Caco-2 (cell line): ENCODE measurements at regions not wholly inside any gene's neighbourhood (a gene's known extent, or its start where the extent isn't known, plus 50 kb on each side); places are given as distances from the start of the nearest gene placed in this dataset.

Experiments used
- BruUV-seq: library from RNA; stranded (reverse); fragments of 400-500 nt; replicated peaks from 2 replicates; lab custom pipeline; 2021; lab: Mats Ljungman, UMichigan
- CTCF ChIA-PET: fragments of 300-600 bp; sonication (Branson Sonifier 250); formaldehyde crosslinking; loops from one replicate; lab custom pipeline; 2022; ENCODE audit warnings: antibody characterized with exemption; lab: Charles Lee
- POLR2A ChIA-PET: fragments of 300-600 bp; sonication (Branson Sonifier 250); formaldehyde crosslinking; loops from one replicate; lab custom pipeline; 2022; ENCODE audit warnings: antibody characterized with exemption; lab: Charles Lee
- DNase-seq, 2 experiments: peaks; one replicate each; pipeline versions ENCODE4 v3.0.0 to v3.0.0-alpha.2; 2020 to 2022
- H3K27me3 ChIP-seq: replicated peaks from 2 replicates; pipeline ENCODE4 v1.6.0; 2011; ENCODE audit warnings: low read length; ENCODE audit not compliant: control insufficient read depth, insufficient read depth
- H3K36me3 ChIP-seq: 2 replicates; pipeline ENCODE4 v1.5.1; 2011; ENCODE audit warnings: low read length; ENCODE audit not compliant: control insufficient read depth, insufficient read depth
- H3K4me1 ChIP-seq: fragments of 250-450 bp; sonication (Bioruptor Pico); 2 replicates; pipeline ENCODE4 v1.5.1; 2020; ENCODE audit warnings: mild to moderate bottlenecking
- H3K4me3 ChIP-seq: 2 replicates; pipeline ENCODE4 v1.5.1; 2011; ENCODE audit warnings: low read depth, mild to moderate bottlenecking, control low read depth, low read length
- H3K9me3 ChIP-seq: fragments of 250-450 bp; sonication (Bioruptor Pico); 2 replicates; pipeline ENCODE4 v1.5.1; 2020; ENCODE audit warnings: mild to moderate bottlenecking, moderate library complexity
- H3K27ac Mint-ChIP-seq: one replicate; pipeline ENCODE4 v1.8.0; 2022; ENCODE audit warnings: mixed read lengths; ENCODE audit not compliant: unreplicated experiment
- H3K27me3 Mint-ChIP-seq: one replicate; pipeline ENCODE4 v1.8.0; 2022; ENCODE audit warnings: mixed read lengths; ENCODE audit not compliant: insufficient read depth, unreplicated experiment
- H3K36me3 Mint-ChIP-seq: one replicate; pipeline ENCODE4 v1.8.0; 2022; ENCODE audit warnings: mild to moderate bottlenecking, mixed read lengths; ENCODE audit not compliant: insufficient read depth, unreplicated experiment
- H3K4me1 Mint-ChIP-seq: one replicate; pipeline ENCODE4 v1.8.0; 2022; ENCODE audit warnings: low read depth, mixed read lengths; ENCODE audit not compliant: unreplicated experiment
- H3K4me3 Mint-ChIP-seq: one replicate; pipeline ENCODE4 v1.8.0; 2022; ENCODE audit warnings: mild to moderate bottlenecking, moderate library complexity, mixed read lengths; ENCODE audit not compliant: unreplicated experiment
- H3K9me3 Mint-ChIP-seq: one replicate; pipeline ENCODE4 v1.8.0; 2022; ENCODE audit warnings: mixed read lengths; ENCODE audit not compliant: unreplicated experiment
- intact Hi-C: fragments of 100-400 bp; cut with micrococcal nuclease; formaldehyde crosslinking; loops from one replicate; pipeline ENCODE4 v1.10.0; 2022; ENCODE audit not compliant: unreplicated experiment
- TF ChIP-seq, protein P1 (sequence below), 2 experiments: fragments of 200-600 bp in 1 of 2; IDR thresholded peaks; 1 replicate in 1 of 2; 2 replicates in 1 of 2; pipeline versions ENCODE4 v1.5.1 to v1.8.0; 2011 to 2022; ENCODE audit warnings: antibody characterized with exemption in 1 of 2, control low read depth in 1 of 2, inconsistent platforms in 1 of 2, low read depth in 1 of 2, low read length in 1 of 2, mild to moderate bottlenecking in 1 of 2, moderate library complexity in 1 of 2; ENCODE audit not compliant: insufficient read depth in 1 of 2, severe bottlenecking in 1 of 2, unreplicated experiment in 1 of 2

DNA sequence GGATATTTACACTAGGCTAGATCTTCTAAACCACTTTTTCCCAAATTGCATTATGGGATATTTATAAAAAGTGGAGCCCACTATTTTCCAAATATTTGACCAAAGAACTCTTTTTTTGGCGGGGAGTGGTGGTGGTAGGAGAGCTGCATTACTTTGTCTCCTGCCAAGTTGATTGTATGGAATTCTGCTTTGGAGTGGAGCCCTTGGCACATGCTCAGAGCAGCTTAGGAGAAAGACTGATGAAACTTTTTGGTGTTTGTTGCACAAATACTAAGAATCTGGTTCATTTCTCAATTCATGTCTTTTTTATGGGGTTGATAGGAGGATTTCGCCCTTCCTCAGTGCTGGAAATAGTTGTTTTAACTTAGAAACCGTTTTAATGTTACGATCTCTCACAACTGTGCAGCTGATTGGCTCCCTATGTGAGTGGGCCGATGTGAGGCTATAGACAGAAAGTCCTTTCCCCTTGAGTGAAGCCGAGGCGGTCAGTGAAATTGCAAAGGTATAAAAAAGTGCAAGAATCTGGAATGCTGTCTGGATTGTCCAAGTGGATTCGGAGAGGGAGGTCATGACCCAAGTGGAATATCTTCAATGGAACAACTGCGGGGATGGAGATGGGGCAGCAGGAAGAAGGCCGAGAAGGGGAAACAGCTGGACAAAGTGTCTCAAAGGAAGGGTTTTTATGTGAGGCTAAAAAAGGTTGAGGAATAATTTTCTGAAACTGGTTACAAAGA lies 415.9 kb downstream of the FGF9 start:
- Mint-ChIP-seq H3K4me3 (no peak overlapping the region), H3K36me3 (peaks cover 6% of the 10 kb centered on the region), H3K27ac (no peak overlapping the region), H3K27me3 (no peaks in the 10 kb centered on the region), H3K9me3 (no peaks in the 10 kb centered on the region), H3K4me1 (peaks cover 6% of the 10 kb centered on the region)
- POLR2A ChIA-PET = no interaction called here
- TF ChIP-seq, protein P1, sequence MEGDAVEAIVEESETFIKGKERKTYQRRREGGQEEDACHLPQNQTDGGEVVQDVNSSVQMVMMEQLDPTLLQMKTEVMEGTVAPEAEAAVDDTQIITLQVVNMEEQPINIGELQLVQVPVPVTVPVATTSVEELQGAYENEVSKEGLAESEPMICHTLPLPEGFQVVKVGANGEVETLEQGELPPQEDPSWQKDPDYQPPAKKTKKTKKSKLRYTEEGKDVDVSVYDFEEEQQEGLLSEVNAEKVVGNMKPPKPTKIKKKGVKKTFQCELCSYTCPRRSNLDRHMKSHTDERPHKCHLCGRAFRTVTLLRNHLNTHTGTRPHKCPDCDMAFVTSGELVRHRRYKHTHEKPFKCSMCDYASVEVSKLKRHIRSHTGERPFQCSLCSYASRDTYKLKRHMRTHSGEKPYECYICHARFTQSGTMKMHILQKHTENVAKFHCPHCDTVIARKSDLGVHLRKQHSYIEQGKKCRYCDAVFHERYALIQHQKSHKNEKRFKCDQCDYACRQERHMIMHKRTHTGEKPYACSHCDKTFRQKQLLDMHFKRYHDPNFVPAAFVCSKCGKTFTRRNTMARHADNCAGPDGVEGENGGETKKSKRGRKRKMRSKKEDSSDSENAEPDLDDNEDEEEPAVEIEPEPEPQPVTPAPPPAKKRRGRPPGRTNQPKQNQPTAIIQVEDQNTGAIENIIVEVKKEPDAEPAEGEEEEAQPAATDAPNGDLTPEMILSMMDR (IDR thresholded peaks at IDR 0.05; ENCODE audit: insufficient read depth in 1 of 2, low read depth in 1 of 2, low read length in 1 of 2, severe bottlenecking in 1 of 2, unreplicated experiment in 1 of 2) = no peak
- CTCF ChIA-PET = no interaction called here
- no peak for DNase-seq
- Histone ChIP-seq H3K4me3 (no peak overlapping the region), H3K36me3 (no peaks in the 10 kb centered on the region), H3K27me3 (no peaks in the 10 kb centered on the region), H3K9me3 (peaks cover 4% of the 10 kb centered on the region; the same call in 1 of the 2 replicates), H3K4me1 (peaks cover 9% of the 10 kb centered on the region)
- no TSS peak for BruUV-seq
- intact Hi-C loops = no loop called here

DNA sequence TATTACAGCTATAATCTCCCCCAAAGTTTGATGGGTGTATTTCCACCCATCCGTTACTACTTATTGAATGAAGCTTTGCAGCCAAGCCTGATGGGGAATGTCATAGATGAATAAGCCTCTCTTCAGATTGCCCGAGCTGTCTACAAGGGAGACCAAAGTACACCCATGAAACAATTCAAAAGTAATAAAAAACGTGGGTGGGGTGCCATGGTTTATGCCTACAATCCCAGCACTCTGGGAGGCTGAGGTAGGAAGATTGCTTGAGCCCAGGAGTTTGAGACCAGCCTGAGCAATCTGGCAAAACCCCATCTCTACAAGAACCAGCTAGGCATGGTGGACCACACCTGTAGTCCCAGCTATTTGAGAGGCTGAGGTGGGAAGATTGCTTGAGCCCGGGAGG lies 419.2 kb downstream of the FGF9 start:
- Histone ChIP-seq H3K36me3 (no peaks in the 10 kb centered on the region), H3K4me3 (no peak overlapping the region), H3K27me3 (no peaks in the 10 kb centered on the region), H3K4me1 (no peaks in the 10 kb centered on the region), H3K9me3 (peaks cover 4% of the 10 kb centered on the region; the same call in 1 of the 2 replicates)
- TF ChIP-seq, protein P1 (IDR thresholded peaks at IDR 0.05; ENCODE audit: insufficient read depth in 1 of 2, low read depth in 1 of 2, low read length in 1 of 2, severe bottlenecking in 1 of 2, unreplicated experiment in 1 of 2) = no peak
- ChIA-PET POLR2A (no interaction called here), CTCF (no interaction called here)
- no peak for DNase-seq
- Mint-ChIP-seq H3K4me1 (no peaks in the 10 kb centered on the region), H3K27me3 (no peaks in the 10 kb centered on the region), H3K9me3 (no peaks in the 10 kb centered on the region), H3K36me3 (peaks cover 4% of the 10 kb centered on the region), H3K4me3 (no peak overlapping the region), H3K27ac (no peak overlapping the region)
- intact Hi-C loops = no loop called here
- BruUV-seq = no TSS peak

DNA sequence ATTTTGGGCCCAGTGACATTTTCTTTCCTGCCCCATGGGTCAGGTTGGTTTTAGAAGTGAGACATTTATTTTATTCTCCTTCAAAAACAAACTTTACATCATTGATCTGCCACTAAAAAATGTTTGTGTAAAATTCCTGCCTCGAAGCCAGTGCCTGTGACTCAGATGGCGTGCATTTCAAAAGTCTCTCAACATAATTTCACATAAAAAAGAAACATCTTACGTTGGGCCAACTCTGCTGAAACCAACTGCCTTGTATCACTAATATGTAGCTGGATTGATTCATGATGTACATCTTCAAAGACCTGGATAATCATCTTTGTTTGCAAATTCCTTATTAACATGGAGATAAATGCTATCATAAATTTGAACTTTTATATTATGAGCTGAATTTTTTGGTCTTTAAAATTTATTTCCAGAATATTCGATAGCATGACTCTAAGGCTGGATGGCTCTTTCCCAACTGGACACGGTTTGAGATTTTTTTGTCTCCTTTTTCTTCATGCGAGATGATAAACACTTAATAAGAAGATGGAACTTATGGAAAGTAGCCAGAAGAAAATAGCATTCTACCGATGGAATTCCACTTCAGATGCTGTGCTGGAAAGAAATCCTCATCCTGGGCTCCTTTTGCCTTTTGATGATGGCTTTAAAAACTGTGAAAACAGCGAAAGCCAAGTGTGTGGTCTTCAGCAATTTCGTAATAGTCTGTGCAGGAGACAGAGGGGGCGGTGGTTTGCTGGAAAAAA lies 420.5 kb downstream of the FGF9 start:
- no peak overlapping the region for H3K27ac Mint-ChIP-seq
- no peaks in the 10 kb centered on the region for H3K36me3 Mint-ChIP-seq
- no peaks in the 10 kb centered on the region for H3K4me1 Mint-ChIP-seq
- H3K4me3 Mint-ChIP-seq = no peak overlapping the region
- no peaks in the 10 kb centered on the region for H3K4me1 ChIP-seq
- intact Hi-C loops = no loop called here
- H3K9me3 ChIP-seq = peaks cover 4% of the 10 kb centered on the region; the same call in 1 of the 2 replicates
- no peaks in the 10 kb centered on the region for H3K27me3 Mint-ChIP-seq
- BruUV-seq = no TSS peak
- no peaks in the 10 kb centered on the region for H3K27me3 ChIP-seq
- no peak for DNase-seq
- H3K4me3 ChIP-seq = no peak overlapping the region
- CTCF ChIA-PET = no interaction called here
- TF ChIP-seq, protein P1 (IDR thresholded peaks at IDR 0.05; ENCODE audit: insufficient read depth in 1 of 2, low read depth in 1 of 2, low read length in 1 of 2, severe bottlenecking in 1 of 2, unreplicated experiment in 1 of 2) = no peak
- POLR2A ChIA-PET = no interaction called here
- H3K9me3 Mint-ChIP-seq = no peaks in the 10 kb centered on the region
- no peaks in the 10 kb centered on the region for H3K36me3 ChIP-seq
